ENCODE measurements at regions not wholly inside any gene's neighbourhood (a gene's known extent, or its start where the extent isn't known, plus 50 kb on each side); places are given as distances from the start of the nearest gene placed in this dataset.
A peak's percentile ranks its signal among the peaks of the same experiment; 100 is the strongest.

DNA sequence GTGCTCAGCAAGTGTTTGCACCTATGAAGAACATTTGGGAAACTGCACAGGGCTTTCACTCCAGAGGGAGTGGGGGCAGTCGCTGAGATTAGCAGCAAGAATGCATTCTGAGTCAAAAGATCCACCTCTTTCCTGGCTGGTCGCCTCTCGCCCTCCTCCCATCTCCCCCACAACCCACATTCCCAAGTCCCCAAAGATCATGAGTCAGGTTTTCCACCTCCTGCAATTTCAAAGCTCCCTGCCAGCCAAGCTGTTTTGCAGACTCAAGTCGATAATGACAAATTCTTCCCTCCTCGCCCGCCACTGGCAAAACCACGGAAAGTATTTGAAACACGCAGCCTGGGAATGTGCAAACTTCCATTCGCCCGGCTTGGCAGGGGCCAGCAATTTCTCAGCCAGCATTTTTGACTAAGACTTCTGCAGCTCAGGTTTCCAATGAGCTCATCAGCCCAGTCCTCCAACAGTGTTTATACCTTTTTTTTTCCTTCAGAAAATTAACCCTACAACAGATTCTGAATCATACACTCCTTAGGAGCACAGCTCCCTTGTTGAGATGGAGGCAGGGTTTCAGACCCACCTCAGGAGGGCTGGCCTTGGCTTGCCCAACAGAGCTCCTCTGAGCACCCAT, 181.4 kb downstream of the SMAD6 start:
- H3K4me1 ChIP-seq: peaks cover 0 to 33% (median 25%) of the 10 kb centered on the region in 4 donors
- DNase-seq: peak; percentile 97
- no peak overlapping the region for H3K4me3 ChIP-seq
- H3K27ac ChIP-seq: peak overlapping the region; percentile 71 to 87 (median 79)
- no peaks in the 10 kb centered on the region for H3K9me3 ChIP-seq
- intact Hi-C loops (cut with DNase I): no loop called here
- no peaks in the 10 kb centered on the region for H3K27me3 ChIP-seq
- peak in 3 of 4 donors; percentile 35 to 65 (median 63) for TF ChIP-seq EP300 (IDR thresholded peaks at IDR 0.05)
- peak; percentile 75 to 90 (median 84) for TF ChIP-seq POLR2AphosphoS5 (IDR thresholded peaks at IDR 0.05)
- TF ChIP-seq POLR2A (IDR thresholded peaks at IDR 0.05): no peak
- TF ChIP-seq, protein P1, sequence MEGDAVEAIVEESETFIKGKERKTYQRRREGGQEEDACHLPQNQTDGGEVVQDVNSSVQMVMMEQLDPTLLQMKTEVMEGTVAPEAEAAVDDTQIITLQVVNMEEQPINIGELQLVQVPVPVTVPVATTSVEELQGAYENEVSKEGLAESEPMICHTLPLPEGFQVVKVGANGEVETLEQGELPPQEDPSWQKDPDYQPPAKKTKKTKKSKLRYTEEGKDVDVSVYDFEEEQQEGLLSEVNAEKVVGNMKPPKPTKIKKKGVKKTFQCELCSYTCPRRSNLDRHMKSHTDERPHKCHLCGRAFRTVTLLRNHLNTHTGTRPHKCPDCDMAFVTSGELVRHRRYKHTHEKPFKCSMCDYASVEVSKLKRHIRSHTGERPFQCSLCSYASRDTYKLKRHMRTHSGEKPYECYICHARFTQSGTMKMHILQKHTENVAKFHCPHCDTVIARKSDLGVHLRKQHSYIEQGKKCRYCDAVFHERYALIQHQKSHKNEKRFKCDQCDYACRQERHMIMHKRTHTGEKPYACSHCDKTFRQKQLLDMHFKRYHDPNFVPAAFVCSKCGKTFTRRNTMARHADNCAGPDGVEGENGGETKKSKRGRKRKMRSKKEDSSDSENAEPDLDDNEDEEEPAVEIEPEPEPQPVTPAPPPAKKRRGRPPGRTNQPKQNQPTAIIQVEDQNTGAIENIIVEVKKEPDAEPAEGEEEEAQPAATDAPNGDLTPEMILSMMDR (IDR thresholded peaks at IDR 0.05): no peak
- no peaks in the 10 kb centered on the region for H3K36me3 ChIP-seq
- 50 to 58% methylated on average over 10 of the region's 10 CpGs for WGBS, 2 donors

DNA sequence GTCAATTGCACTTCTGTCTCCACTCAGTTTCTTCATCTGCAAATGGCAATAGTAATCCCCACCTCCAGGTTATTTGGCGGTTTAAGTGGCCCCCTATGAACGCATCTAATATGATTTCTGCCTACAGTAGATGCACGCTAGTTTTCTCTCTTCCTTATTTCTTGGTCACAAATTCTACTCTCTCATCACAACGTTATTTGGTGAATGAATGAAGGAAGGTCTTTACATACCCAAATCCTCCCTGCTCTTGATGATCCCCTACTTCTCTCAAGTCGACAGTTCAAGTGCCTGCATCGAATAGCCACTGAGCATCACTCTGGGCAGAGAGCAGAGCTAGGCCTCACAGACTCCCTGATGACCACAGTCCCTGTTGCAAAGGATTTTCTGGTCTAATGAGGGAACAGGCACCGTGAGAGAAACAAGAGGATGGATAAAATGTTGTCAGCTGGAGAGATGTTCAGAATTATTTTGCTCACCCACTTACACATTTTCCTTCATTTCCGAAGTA, 181.2 kb upstream of the SMAD3 start:
- peak; percentile 30 for DNase-seq
- TF ChIP-seq POLR2AphosphoS5 (IDR thresholded peaks at IDR 0.05) (no peak), POLR2A (IDR thresholded peaks at IDR 0.05) (no peak), EP300 (IDR thresholded peaks at IDR 0.05) (no peak)
- TF ChIP-seq, protein P1 (IDR thresholded peaks at IDR 0.05): no peak
- Histone ChIP-seq H3K27me3 (no peaks in the 10 kb centered on the region), H3K27ac (peak overlapping the region; percentile 71 to 87 (median 79)), H3K4me3 (no peak overlapping the region), H3K4me1 (peaks cover 0 to 33% (median 25%) of the 10 kb centered on the region in 4 donors), H3K9me3 (no peaks in the 10 kb centered on the region), H3K36me3 (no peaks in the 10 kb centered on the region)
- intact Hi-C loops (cut with DNase I): no loop called here
- whole genome bisulfite sequencing, 2 donors: 84 to 87% methylated on average over 8 of the region's 8 CpGs

DNA sequence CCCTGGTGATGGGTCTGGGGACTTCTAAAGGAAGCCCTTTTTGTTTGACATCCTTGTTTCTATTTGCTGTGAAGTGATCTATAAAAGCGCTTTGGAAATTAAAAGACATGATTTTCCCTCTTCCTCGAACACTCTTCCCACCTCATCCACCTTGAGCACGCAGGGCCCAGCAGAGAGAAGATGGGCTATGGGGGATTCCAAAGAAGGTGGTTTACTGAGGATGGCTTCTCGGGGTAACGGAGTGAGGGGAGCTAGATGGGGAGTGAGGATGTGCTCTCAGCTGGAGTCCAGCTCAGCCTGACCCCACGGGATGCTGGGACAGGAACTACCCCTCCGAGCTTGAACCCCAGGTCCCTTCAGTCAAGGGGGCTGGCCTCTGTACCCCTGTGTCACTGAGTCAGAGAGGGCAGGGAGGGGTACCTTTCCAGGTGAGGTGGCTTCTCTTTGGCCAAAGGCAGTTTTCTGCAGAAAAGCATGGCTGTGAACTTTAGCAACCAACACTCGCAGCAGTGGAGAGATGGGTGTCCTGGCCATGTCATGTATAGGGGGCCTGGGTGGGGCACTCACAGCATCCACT, 180.7 kb upstream of the SMAD3 start:
- Histone ChIP-seq H3K36me3 (no peaks in the 10 kb centered on the region), H3K27me3 (no peaks in the 10 kb centered on the region), H3K27ac (peak overlapping the region in 3 of 4 donors; percentile 77 to 87 (median 81)), H3K9me3 (peaks cover 0 to 2% (median 0%) of the 10 kb centered on the region in 4 donors), H3K4me3 (no peak overlapping the region), H3K4me1 (peaks cover 0 to 33% (median 25%) of the 10 kb centered on the region in 4 donors)
- no peak for TF ChIP-seq POLR2AphosphoS5 (IDR thresholded peaks at IDR 0.05)
- no peak for TF ChIP-seq POLR2A (IDR thresholded peaks at IDR 0.05)
- no peak for TF ChIP-seq EP300 (IDR thresholded peaks at IDR 0.05)
- TF ChIP-seq, protein P1 (IDR thresholded peaks at IDR 0.05): no peak
- peak; percentile 63 for DNase-seq
- intact Hi-C loops (cut with DNase I): no loop called here
- 92 to 94% methylated on average over 8 of the region's 8 CpGs for WGBS, 2 donors

GRCh38 chr15:66885281-66885915, 180.0 kb upstream of the SMAD3 start:
- TF ChIP-seq POLR2A (IDR thresholded peaks at IDR 0.05): no peak

GRCh38 chr15:66886241-66886675, 179.1 kb upstream of the SMAD3 start:
- Histone ChIP-seq H3K27me3 (no peaks in the 10 kb centered on the region), H3K9me3 (peaks cover 0 to 4% (median 0%) of the 10 kb centered on the region in 4 donors), H3K27ac (no peak overlapping the region), H3K4me3 (no peak overlapping the region), H3K36me3 (no peaks in the 10 kb centered on the region), H3K4me1 (peaks cover 0 to 33% (median 25%) of the 10 kb centered on the region in 4 donors)
- TF ChIP-seq, protein P1 (IDR thresholded peaks at IDR 0.05): no peak
- no peak for TF ChIP-seq EP300 (IDR thresholded peaks at IDR 0.05)
- no peak for TF ChIP-seq POLR2A (IDR thresholded peaks at IDR 0.05)
- TF ChIP-seq POLR2AphosphoS5 (IDR thresholded peaks at IDR 0.05): no peak
- peak; percentile 35 for DNase-seq
- WGBS, 2 donors: 88 to 94% methylated on average over 9 of the region's 9 CpGs
- intact Hi-C loops (cut with DNase I): no loop called here

More at GRCh38 chr15:66885281-66885915, 180.0 kb upstream of the SMAD3 start:
- 83 to 92% methylated on average over 5 of the region's 5 CpGs for WGBS, 2 donors
- H3K4me3 ChIP-seq: no peak overlapping the region
- H3K4me1 ChIP-seq: peaks cover 0 to 33% (median 25%) of the 10 kb centered on the region in 4 donors
- peak; percentile 48 for DNase-seq
- no peak overlapping the region for H3K27ac ChIP-seq
- intact Hi-C loops (cut with DNase I): no loop called here
- peaks cover 0 to 4% (median 0%) of the 10 kb centered on the region in 4 donors for H3K9me3 ChIP-seq
- H3K27me3 ChIP-seq: no peaks in the 10 kb centered on the region
- H3K36me3 ChIP-seq: no peaks in the 10 kb centered on the region
